Ammon's horn (tissue), 1 donor: ENCODE measurements at regions not wholly inside any gene's neighbourhood (a gene's known extent, or its start where the extent isn't known, plus 50 kb on each side); places are given as distances from the start of the nearest gene placed in this dataset.

ENCODE experiments used
- DNase-seq: peaks from one replicate; pipeline ENCODE4 v3.0.0-alpha.2; 2016; ENCODE audit warnings: low spot score

- no peak for DNase-seq
Observed at GRCh38 chr5:114252226-114252625, 109.6 kb upstream of the KCNN2 start.

- no peak for DNase-seq
Observed at GRCh38 chr5:114255260-114255659, 106.6 kb upstream of the KCNN2 start.

GRCh38 chr5:114261989-114262388 lies 99.9 kb upstream of the KCNN2 start:
- DNase-seq, result no peak

- no peak for DNase-seq
Observed at GRCh38 chr5:114265432-114266060, 96.3 kb upstream of the KCNN2 start.

GRCh38 chr5:114266374-114266773 lies 95.5 kb upstream of the KCNN2 start:
- no peak for DNase-seq

- no peak for DNase-seq
Observed at GRCh38 chr5:114296191-114296590, 65.7 kb upstream of the KCNN2 start.

GRCh38 chr5:114297915-114298314 lies 64.0 kb upstream of the KCNN2 start:
- no peak for DNase-seq

GRCh38 chr5:114305402-114306207 lies 56.3 kb upstream of the KCNN2 start:
- DNase-seq, result peak; percentile 18

GRCh38 chr5:114308017-114308416 lies 53.9 kb upstream of the KCNN2 start:
- no peak for DNase-seq

- no peak for DNase-seq
Observed at GRCh38 chr5:114308508-114308907, 53.4 kb upstream of the KCNN2 start.

- no peak for DNase-seq
Observed at GRCh38 chr5:114310666-114311065, 51.2 kb upstream of the KCNN2 start.

GRCh38 chr5:114311281-114311680 lies 50.6 kb upstream of the KCNN2 start:
- DNase-seq, result no peak

- peak; percentile 46 for DNase-seq
Observed at GRCh38 chr5:114311968-114312367, 49.9 kb upstream of the KCNN2 start.
